ENCODE measurements at regions not wholly inside any gene's neighbourhood (a gene's known extent, or its start where the extent isn't known, plus 50 kb on each side); places are given as distances from the start of the nearest gene placed in this dataset.

DNA sequence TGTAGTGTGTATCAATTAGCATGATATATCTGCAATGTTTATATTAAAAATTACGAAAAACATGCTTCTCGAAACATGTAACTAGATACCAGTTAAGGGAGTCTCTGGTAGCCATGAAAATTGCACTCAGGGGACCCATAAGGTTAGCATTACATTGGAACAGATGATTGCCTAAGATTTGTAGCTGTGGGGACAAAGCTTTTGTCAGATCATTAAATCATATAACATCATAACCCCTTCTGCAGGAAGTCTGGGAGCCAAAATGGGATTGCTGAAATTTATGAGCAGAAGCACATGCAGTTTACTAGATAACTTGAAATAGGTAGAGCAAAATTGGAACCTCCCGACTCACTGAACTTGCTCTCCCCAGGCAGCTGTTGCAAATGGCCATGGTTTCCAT is 235.0 kb upstream of the IGFBP3 start:
- Histone ChIP-seq H3K4me1 (no peaks in the 10 kb centered on the region), H3K36me3 (ENCODE audit: low read depth, missing control alignments) (no peaks in the 10 kb centered on the region), H3K27ac (no peak overlapping the region), H3K27me3 (no peaks in the 10 kb centered on the region), H3K4me3 (no peak overlapping the region), H3K9me3 (no peaks in the 10 kb centered on the region)
- intact Hi-C loops (cut with DNase I; ENCODE audit: low total_unique reads) = no loop called here
- TF ChIP-seq, protein P1, sequence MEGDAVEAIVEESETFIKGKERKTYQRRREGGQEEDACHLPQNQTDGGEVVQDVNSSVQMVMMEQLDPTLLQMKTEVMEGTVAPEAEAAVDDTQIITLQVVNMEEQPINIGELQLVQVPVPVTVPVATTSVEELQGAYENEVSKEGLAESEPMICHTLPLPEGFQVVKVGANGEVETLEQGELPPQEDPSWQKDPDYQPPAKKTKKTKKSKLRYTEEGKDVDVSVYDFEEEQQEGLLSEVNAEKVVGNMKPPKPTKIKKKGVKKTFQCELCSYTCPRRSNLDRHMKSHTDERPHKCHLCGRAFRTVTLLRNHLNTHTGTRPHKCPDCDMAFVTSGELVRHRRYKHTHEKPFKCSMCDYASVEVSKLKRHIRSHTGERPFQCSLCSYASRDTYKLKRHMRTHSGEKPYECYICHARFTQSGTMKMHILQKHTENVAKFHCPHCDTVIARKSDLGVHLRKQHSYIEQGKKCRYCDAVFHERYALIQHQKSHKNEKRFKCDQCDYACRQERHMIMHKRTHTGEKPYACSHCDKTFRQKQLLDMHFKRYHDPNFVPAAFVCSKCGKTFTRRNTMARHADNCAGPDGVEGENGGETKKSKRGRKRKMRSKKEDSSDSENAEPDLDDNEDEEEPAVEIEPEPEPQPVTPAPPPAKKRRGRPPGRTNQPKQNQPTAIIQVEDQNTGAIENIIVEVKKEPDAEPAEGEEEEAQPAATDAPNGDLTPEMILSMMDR (IDR thresholded peaks at IDR 0.05) = no peak
- TF ChIP-seq POLR2A (IDR thresholded peaks at IDR 0.05) = no peak
- WGBS, 2 donors = 86 to 94% methylated on average over 3 of the region's 3 CpGs
- DNase-seq = no peak

DNA sequence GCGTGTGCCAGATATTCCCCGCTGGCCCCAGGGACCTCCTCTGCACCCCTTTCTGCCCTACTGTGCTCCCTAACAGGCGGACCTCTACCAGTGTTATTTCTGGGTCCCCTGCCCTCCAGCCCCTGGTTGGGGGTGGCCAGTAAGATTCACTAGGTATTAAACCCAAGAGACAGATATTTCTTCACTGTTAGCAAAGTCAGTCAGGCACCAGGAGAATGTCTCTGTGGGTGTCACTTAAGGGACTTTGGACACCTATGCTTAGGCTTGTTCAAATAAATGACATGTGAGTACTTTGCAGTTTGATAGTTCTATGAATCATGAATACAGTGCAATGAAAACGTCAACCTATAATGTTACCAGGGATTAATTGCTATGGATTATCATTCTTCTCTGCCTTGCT is 234.3 kb upstream of the IGFBP3 start:
- 88 to 91% methylated on average over 4 of the region's 4 CpGs for WGBS, 2 donors
- Histone ChIP-seq H3K27ac (no peak overlapping the region), H3K36me3 (ENCODE audit: low read depth, missing control alignments) (no peaks in the 10 kb centered on the region), H3K27me3 (no peaks in the 10 kb centered on the region), H3K4me1 (no peaks in the 10 kb centered on the region), H3K4me3 (no peak overlapping the region), H3K9me3 (no peaks in the 10 kb centered on the region)
- intact Hi-C loops (cut with DNase I; ENCODE audit: low total_unique reads) = no loop called here
- DNase-seq = no peak
- TF ChIP-seq POLR2A (IDR thresholded peaks at IDR 0.05) = no peak
- TF ChIP-seq, protein P1 (IDR thresholded peaks at IDR 0.05) = no peak

DNA sequence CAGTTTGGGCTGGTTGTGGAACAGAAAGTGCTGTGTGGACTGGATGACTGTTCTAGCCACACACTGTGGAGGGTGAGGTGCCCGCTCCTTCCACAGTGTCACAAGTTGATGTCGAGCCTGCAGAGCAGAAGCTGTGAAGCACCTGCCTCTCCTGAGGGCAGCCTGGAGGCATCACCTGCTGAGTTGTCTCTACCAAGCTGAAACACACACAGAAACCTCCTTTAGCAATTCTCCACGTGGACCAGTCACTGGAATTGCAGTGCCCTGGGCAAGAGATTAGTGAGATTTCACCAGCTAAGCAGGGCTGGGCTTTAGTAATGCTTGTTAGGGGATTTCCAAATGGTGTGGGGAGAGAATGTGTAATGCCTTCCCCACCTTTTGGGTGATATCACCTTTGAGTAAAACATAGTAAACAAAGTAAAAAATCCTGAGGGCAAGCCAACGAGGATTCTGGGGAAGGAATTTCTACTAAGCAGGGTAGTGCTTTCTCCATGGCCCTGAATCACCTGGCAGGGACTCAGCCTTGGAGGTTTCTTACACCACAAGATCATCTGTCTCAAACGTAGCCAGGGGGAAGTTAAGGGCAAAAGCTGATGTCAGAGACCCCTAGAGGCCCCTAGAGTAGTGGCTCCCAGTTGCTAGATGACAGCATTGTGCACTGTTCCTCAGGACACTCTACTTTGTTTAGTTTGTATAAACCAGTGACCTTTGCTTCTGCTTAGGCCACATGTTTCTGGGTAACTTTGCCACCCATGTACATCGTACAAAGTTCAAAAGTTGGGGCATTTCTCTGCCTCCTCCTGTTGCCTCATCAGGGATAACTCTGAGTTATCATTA is 233.1 kb upstream of the IGFBP3 start:
- TF ChIP-seq POLR2A (IDR thresholded peaks at IDR 0.05) = no peak
- TF ChIP-seq, protein P1 (IDR thresholded peaks at IDR 0.05) = no peak
- no peak for DNase-seq
- H3K27me3 ChIP-seq = no peaks in the 10 kb centered on the region
- H3K9me3 ChIP-seq = no peaks in the 10 kb centered on the region
- H3K4me1 ChIP-seq = no peaks in the 10 kb centered on the region
- intact Hi-C loops (cut with DNase I; ENCODE audit: low total_unique reads) = no loop called here
- H3K36me3 ChIP-seq (ENCODE audit: low read depth, missing control alignments) = no peaks in the 10 kb centered on the region
- 71 to 74% methylated on average over 4 to 6 of the region's 6 CpGs for WGBS, 2 donors
- no peak overlapping the region for H3K27ac ChIP-seq
- no peak overlapping the region for H3K4me3 ChIP-seq

DNA sequence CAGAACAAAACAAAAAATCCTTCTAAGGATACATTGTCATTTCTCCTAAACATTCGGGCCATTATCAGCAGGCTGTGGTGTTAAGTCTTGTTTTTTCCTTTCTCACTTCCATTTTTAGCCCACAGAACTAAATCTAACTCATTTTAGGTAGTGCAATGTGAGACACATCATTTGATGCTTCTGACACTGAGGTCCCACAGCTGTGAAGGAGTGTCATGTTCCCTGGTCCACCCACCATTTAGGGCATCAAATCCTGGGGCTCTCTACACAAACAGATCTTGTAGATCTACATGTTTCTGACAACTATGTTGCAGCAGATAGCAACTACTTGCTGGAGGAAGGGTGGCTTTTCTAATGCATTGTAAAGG is 232.5 kb upstream of the IGFBP3 start:
- intact Hi-C loops (cut with DNase I; ENCODE audit: low total_unique reads) = no loop called here
- Histone ChIP-seq H3K9me3 (no peaks in the 10 kb centered on the region), H3K36me3 (ENCODE audit: low read depth, missing control alignments) (no peaks in the 10 kb centered on the region), H3K4me3 (no peak overlapping the region), H3K27ac (no peak overlapping the region), H3K4me1 (no peaks in the 10 kb centered on the region), H3K27me3 (no peaks in the 10 kb centered on the region)
- TF ChIP-seq, protein P1 (IDR thresholded peaks at IDR 0.05) = no peak
- no peak for TF ChIP-seq POLR2A (IDR thresholded peaks at IDR 0.05)
- no peak for DNase-seq
- 87 to 94% methylated on average over 1 of the region's 1 CpG for WGBS, 2 donors

DNA sequence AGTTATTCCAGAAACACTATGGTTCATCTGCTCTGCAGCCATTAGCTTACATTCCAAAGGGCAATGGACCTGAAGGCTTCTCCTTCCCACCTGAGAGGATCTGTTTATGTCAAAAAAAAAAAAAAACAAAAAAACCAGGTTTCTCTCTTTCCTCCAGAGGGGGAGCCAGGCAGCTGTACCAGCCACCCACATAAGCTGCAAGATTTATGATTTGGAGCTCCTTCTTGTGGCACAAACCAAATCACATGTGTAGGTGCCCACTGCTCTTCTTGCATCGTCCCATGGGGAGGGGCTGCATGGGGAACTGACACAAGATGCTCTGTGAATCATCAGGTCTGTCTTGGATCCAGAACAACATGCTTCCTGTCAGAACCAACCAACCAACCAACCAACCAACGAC is 231.6 kb upstream of the IGFBP3 start:
- 79 to 83% methylated on average over 2 of the region's 2 CpGs for WGBS, 2 donors
- intact Hi-C loops (cut with DNase I; ENCODE audit: low total_unique reads) = no loop called here
- TF ChIP-seq POLR2A (IDR thresholded peaks at IDR 0.05) = no peak
- TF ChIP-seq, protein P1 (IDR thresholded peaks at IDR 0.05) = no peak
- no peak for DNase-seq
- H3K36me3 ChIP-seq (ENCODE audit: low read depth, missing control alignments) = no peaks in the 10 kb centered on the region
- no peaks in the 10 kb centered on the region for H3K9me3 ChIP-seq
- H3K27me3 ChIP-seq = no peaks in the 10 kb centered on the region
- no peak overlapping the region for H3K27ac ChIP-seq
- no peak overlapping the region for H3K4me3 ChIP-seq
- no peaks in the 10 kb centered on the region for H3K4me1 ChIP-seq
